Mesenchymal stem cell (in vitro differentiated cells and primary cell): ENCODE measurements at regions not wholly inside any gene's neighbourhood (a gene's known extent, or its start where the extent isn't known, plus 50 kb on each side); places are given as distances from the start of the nearest gene placed in this dataset.

Experiments
- DNase-seq: peaks from one replicate; pipeline ENCODE4 v3.0.0-alpha.2; 2013
- H2AFZ ChIP-seq: one replicate; pipeline ENCODE4 v1.6.1; 2013; ENCODE audit warnings: low read depth, mild to moderate bottlenecking, control low read depth, inconsistent platforms, low read length, moderate library complexity
- H2AK5ac ChIP-seq: 2 replicates; pipeline ENCODE4 v1.6.1; 2013; ENCODE audit warnings: low read length, moderate library complexity, mild to moderate bottlenecking, inconsistent platforms; ENCODE audit not compliant: severe bottlenecking
- H2BK120ac ChIP-seq: one replicate; pipeline ENCODE4 v1.6.1; 2013; ENCODE audit warnings: low read depth, mild to moderate bottlenecking, inconsistent platforms, low read length, moderate library complexity
- H2BK12ac ChIP-seq, 2 experiments: one replicate each; pipeline ENCODE4 v1.6.1; 2013; ENCODE audit warnings: inconsistent platforms in 2 of 2, low read length in 2 of 2, mild to moderate bottlenecking in 2 of 2, moderate library complexity in 2 of 2, control low read depth in 1 of 2
- H2BK15ac ChIP-seq: one replicate; pipeline ENCODE4 v1.6.1; 2013; ENCODE audit warnings: mild to moderate bottlenecking, low read depth, inconsistent platforms; ENCODE audit not compliant: poor library complexity, severe bottlenecking
- H2BK5ac ChIP-seq: 2 replicates; pipeline ENCODE4 v1.6.1; 2013; ENCODE audit warnings: low read depth, mild to moderate bottlenecking, low read length, control low read depth, inconsistent platforms; ENCODE audit not compliant: poor library complexity, severe bottlenecking
- H3K14ac ChIP-seq, 2 experiments: one replicate each; pipeline ENCODE4 v1.6.1; 2013; ENCODE audit warnings: inconsistent platforms in 2 of 2, low read length in 2 of 2, control low read depth in 1 of 2, mild to moderate bottlenecking in 1 of 2, moderate library complexity in 1 of 2
- H3K18ac ChIP-seq, 2 experiments: one replicate each; pipeline ENCODE4 v1.6.1; 2013; ENCODE audit warnings: inconsistent platforms in 2 of 2, low read length in 2 of 2, control low read depth in 1 of 2, low read depth in 1 of 2, mild to moderate bottlenecking in 1 of 2
- H3K23ac ChIP-seq, 2 experiments: one replicate each; pipeline ENCODE4 v1.6.1; 2013; ENCODE audit warnings: inconsistent platforms in 2 of 2, low read length in 2 of 2, mild to moderate bottlenecking in 2 of 2, moderate library complexity in 2 of 2, control low read depth in 1 of 2
- H3K27ac ChIP-seq: 2 replicates; pipeline ENCODE4 v1.5.1; 2013; ENCODE audit warnings: mild to moderate bottlenecking, moderate library complexity, low read length, control low read depth, inconsistent platforms; ENCODE audit not compliant: poor library complexity, severe bottlenecking
- H3K27me3 ChIP-seq, 2 experiments: 2 replicates each; pipeline versions ENCODE4 v1.6.1 to v1.7.0; 2013; ENCODE audit warnings: low read length in 2 of 2, mild to moderate bottlenecking in 2 of 2, moderate library complexity in 2 of 2, control low read depth in 1 of 2, inconsistent platforms in 1 of 2; ENCODE audit not compliant: control insufficient read depth in 1 of 2, insufficient read depth in 1 of 2
- H3K36me3 ChIP-seq, 2 experiments: 2 replicates each; pipeline versions ENCODE4 v1.6.1 to v1.7.0; 2013; ENCODE audit warnings: low read length in 2 of 2, control low read depth in 1 of 2, inconsistent platforms in 1 of 2, low read depth in 1 of 2, mild to moderate bottlenecking in 1 of 2; ENCODE audit not compliant: insufficient read depth in 2 of 2, control insufficient read depth in 1 of 2
- H3K4ac ChIP-seq, 2 experiments: one replicate each; pipeline ENCODE4 v1.6.1; 2013; ENCODE audit warnings: inconsistent platforms in 2 of 2, low read length in 2 of 2, mild to moderate bottlenecking in 2 of 2, moderate library complexity in 2 of 2, control low read depth in 1 of 2, low read depth in 1 of 2
- H3K4me1 ChIP-seq: 2 replicates; pipeline ENCODE4 v1.6.1; 2013; ENCODE audit warnings: low read depth, low read length, control low read depth; ENCODE audit not compliant: control insufficient read depth, insufficient read depth
- H3K4me2 ChIP-seq: 2 replicates; pipeline ENCODE4 v1.6.1; 2013; ENCODE audit warnings: low read length, mild to moderate bottlenecking, inconsistent platforms; ENCODE audit not compliant: poor library complexity, severe bottlenecking
- H3K4me3 ChIP-seq, 2 experiments: 2 replicates each; pipeline versions ENCODE4 v1.5.1 to v1.7.0; 2013; ENCODE audit warnings: low read length in 2 of 2, mild to moderate bottlenecking in 2 of 2, control low read depth in 1 of 2, low read depth in 1 of 2; ENCODE audit not compliant: insufficient read depth in 1 of 2
- H3K79me1 ChIP-seq: replicated peaks from 2 replicates; pipeline ENCODE4 v1.6.1; 2013; ENCODE audit warnings: mild to moderate bottlenecking, control low read depth, low read length, inconsistent platforms; ENCODE audit not compliant: poor library complexity, severe bottlenecking
- H3K9ac ChIP-seq: 2 replicates; pipeline ENCODE4 v1.7.0; 2013; ENCODE audit warnings: mild to moderate bottlenecking, low read length, moderate library complexity
- H3K9me3 ChIP-seq: 2 replicates; pipeline ENCODE4 v1.7.0; 2013; ENCODE audit warnings: mild to moderate bottlenecking, low read length; ENCODE audit not compliant: control insufficient read depth
- H4K8ac ChIP-seq: one replicate; pipeline ENCODE4 v1.6.1; 2013; ENCODE audit warnings: inconsistent platforms, mild to moderate bottlenecking, low read length, moderate library complexity
- H4K91ac ChIP-seq: one replicate; pipeline ENCODE4 v1.6.1; 2013; ENCODE audit warnings: mild to moderate bottlenecking, low read length, inconsistent platforms
- WGBS: methylation state at CpG from one replicate; pipeline ENCODE4 v1.1.7; 2013; ENCODE audit warnings: mixed read lengths; 5-methylcytosine and 5-hydroxymethylcytosine counted together

DNA sequence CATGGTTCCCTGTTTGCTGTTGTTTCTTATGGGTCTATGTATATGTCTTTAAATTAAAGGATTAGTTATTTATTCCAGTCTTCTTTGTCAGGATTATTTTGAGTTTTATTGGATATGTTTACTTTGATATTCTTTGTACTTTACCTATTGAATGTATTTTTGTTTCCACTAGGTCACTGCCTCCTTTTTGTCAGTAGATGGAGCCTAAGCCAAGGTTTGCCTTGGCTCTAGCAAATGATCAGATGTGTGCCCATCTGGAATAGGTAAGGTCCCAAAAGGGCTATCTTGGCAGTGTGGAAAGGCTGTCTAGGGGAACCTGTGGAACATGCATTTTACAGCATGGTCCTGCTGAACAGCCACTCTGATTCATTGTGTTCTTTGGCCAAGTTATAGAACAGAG is 337.3 kb upstream of the GHITM start:
- no peak overlapping the region for H2BK12ac ChIP-seq
- H3K14ac ChIP-seq = no peak overlapping the region
- H3K27ac ChIP-seq = no peak overlapping the region
- H3K9ac ChIP-seq = no peak overlapping the region
- no peak overlapping the region for H2BK15ac ChIP-seq
- H3K4me2 ChIP-seq = no peak overlapping the region
- H4K8ac ChIP-seq = no peak overlapping the region
- H2BK5ac ChIP-seq = no peak overlapping the region
- H3K4me1 ChIP-seq = peaks cover under 1% of the 10 kb centered on the region
- H2BK120ac ChIP-seq = no peak overlapping the region
- no peak overlapping the region for H3K4me3 ChIP-seq
- H3K79me1 ChIP-seq = no peaks in the 10 kb centered on the region
- H4K91ac ChIP-seq = no peak overlapping the region
- H3K23ac ChIP-seq = no peak overlapping the region
- peaks cover 18% of the 10 kb centered on the region for H3K9me3 ChIP-seq
- H2AK5ac ChIP-seq = no peak overlapping the region
- no peak overlapping the region for H3K4ac ChIP-seq
- H3K36me3 ChIP-seq = no peaks in the 10 kb centered on the region
- H3K27me3 ChIP-seq = no peaks in the 10 kb centered on the region
- DNase-seq = no peak
- H2AFZ ChIP-seq = no peak overlapping the region
- H3K18ac ChIP-seq = no peak overlapping the region

DNA sequence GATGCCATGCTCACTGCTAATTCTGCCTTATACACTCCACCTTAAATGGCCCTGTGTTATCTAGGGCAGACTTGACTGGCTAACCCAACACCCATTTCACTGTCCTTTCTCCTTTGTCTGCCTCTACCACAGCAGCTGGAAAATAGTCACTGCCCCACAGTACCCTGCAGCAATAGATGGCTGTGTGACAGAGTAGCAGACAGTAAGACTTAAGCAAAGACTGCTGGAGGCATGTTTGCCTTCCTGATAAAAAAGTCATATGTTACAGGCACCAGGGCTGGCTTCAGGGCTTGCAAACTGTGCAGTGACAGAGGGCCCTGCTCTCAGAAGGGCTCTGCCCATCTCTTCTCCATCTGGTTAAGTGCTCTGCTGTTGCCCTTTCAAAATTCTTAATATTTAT is 332.6 kb upstream of the GHITM start:
- Histone ChIP-seq H3K4me3 (no peak overlapping the region), H2AK5ac (no peak overlapping the region), H3K4ac (no peak overlapping the region), H3K9ac (no peak overlapping the region), H3K23ac (no peak overlapping the region), H2BK5ac (no peak overlapping the region), H3K4me1 (peaks cover 3% of the 10 kb centered on the region), H3K9me3 (peaks cover 6% of the 10 kb centered on the region), H3K27ac (no peak overlapping the region), H2BK12ac (no peak overlapping the region), H3K27me3 (no peaks in the 10 kb centered on the region), H2BK120ac (no peak overlapping the region), H3K79me1 (no peaks in the 10 kb centered on the region), H2AFZ (no peak overlapping the region), H3K4me2 (no peak overlapping the region), H4K91ac (no peak overlapping the region), H2BK15ac (no peak overlapping the region), H4K8ac (no peak overlapping the region), H3K18ac (no peak overlapping the region), H3K14ac (no peak overlapping the region), H3K36me3 (no peaks in the 10 kb centered on the region)
- no peak for DNase-seq

DNA sequence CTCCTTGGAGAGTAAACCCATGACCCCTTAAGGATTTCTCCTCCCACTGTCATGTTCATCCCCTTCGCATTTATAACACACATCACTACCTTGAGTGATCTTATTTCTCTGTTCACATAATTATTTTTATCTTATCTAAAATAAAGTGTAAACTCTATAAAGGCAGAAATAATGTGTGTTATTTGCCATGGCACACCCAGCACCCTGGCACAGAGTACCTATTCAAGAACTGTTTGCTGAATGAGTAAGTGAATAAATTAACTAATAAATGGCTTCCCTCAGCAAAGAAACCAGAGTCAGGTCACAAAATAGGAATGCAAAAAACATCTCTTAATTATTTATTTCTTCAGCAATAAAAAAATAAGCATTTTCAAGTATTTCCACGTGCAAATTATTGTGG is 330.3 kb upstream of the GHITM start:
- Histone ChIP-seq H3K4me3 (no peak overlapping the region), H3K23ac (no peak overlapping the region), H2BK15ac (no peak overlapping the region), H2BK5ac (no peak overlapping the region), H3K4me1 (peaks cover 3% of the 10 kb centered on the region), H3K27ac (no peak overlapping the region), H2BK12ac (no peak overlapping the region), H2BK120ac (no peak overlapping the region), H3K14ac (no peak overlapping the region), H3K9me3 (no peaks in the 10 kb centered on the region), H4K8ac (no peak overlapping the region), H3K4ac (no peak overlapping the region), H3K27me3 (no peaks in the 10 kb centered on the region), H4K91ac (no peak overlapping the region), H3K4me2 (no peak overlapping the region), H3K36me3 (no peaks in the 10 kb centered on the region), H3K9ac (no peak overlapping the region), H3K18ac (no peak overlapping the region), H2AFZ (no peak overlapping the region), H2AK5ac (no peak overlapping the region), H3K79me1 (no peaks in the 10 kb centered on the region)
- WGBS = 40% methylated on average over 1 of the region's 2 CpGs
- DNase-seq = no peak

DNA sequence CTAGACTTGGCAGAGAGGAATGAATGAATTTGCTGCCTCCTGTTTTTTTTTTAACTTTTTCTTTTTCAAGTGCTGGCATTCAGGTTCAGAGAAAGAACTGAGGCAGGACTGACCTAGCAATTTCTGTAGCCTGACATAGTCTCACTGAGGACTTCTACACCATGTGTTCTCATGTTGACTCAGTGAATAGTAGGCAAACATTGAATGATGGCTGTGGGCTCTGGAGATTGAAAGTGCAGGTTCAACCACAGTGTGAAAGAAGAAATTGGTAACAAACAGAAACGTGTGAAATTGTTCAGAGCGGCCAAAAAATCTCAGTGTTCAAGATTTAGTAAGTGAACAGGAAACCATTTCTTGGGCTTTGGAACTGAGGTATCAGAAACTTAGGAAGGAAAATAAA is 322.4 kb upstream of the GHITM start:
- WGBS = 53% methylated on average over 2 of the region's 2 CpGs
- Histone ChIP-seq H3K79me1 (no peaks in the 10 kb centered on the region), H2BK12ac (no peak overlapping the region), H3K14ac (no peak overlapping the region), H2BK120ac (no peak overlapping the region), H3K36me3 (no peaks in the 10 kb centered on the region), H3K23ac (no peak overlapping the region), H2AK5ac (no peak overlapping the region), H3K4ac (no peak overlapping the region), H3K4me1 (no peaks in the 10 kb centered on the region), H4K91ac (no peak overlapping the region), H2BK5ac (no peak overlapping the region), H3K9me3 (no peaks in the 10 kb centered on the region), H3K18ac (no peak overlapping the region), H4K8ac (no peak overlapping the region), H3K4me3 (no peak overlapping the region), H3K27me3 (no peaks in the 10 kb centered on the region), H2AFZ (no peak overlapping the region), H3K4me2 (no peak overlapping the region), H3K27ac (no peak overlapping the region), H2BK15ac (no peak overlapping the region), H3K9ac (no peak overlapping the region)
- no peak for DNase-seq
